ENCODE measurements at regions not wholly inside any gene's neighbourhood (a gene's known extent, or its start where the extent isn't known, plus 50 kb on each side); places are given as distances from the start of the nearest gene placed in this dataset.

DNA sequence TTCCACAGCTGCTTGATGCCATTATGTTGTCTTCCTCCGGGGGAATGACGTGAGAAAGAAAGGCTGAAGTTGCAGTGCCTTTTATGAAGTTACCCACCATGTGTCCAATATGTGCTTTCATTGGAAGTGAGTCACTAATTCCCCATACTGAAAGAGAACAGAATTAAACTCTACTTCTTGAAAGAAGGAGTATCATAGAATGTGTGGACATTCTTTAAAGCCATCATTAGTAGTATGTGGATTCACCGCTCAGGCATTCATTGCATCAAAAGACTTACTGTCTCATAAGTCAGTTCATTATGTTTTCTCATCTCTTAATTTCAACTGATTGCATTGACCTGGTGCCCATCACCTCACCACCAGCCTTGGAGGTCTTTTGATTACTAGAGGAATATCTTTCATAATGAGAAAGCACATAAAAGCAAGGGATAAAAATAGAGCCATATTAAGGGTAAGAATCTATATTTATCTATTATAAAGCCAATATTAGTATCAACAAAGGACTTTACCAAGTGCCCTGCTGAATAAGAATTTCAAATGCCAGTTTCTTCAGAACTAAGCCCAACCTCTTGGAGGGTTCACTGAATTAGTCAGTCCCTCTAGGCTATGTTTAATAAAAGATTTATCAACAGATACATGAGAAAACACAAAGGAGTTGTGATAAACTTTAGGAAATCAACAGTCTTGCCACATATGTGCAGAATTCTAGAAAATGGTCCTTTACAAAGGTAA lies 516.1 kb downstream of the NTRK2 start:
- POLR2A ChIA-PET (ENCODE audit: unreplicated experiment): no interaction called here
- no peaks in the 10 kb centered on the region for H4K20me1 ChIP-seq (ENCODE audit: insufficient read depth, low read length)

More for the DNA sequence above, 516.1 kb downstream of the NTRK2 start:
- Histone ChIP-seq H2BK15ac (ENCODE audit: low read depth, low read length) (no peak overlapping the region), H3K9ac (ENCODE audit: low read depth, low read length) (no peak overlapping the region), H2BK120ac (ENCODE audit: low read depth, low read length) (no peak overlapping the region), H2BK20ac (ENCODE audit: low read depth, low read length) (no peak overlapping the region), H3K14ac (replicated peaks; ENCODE audit: low read depth, low read length) (no peak overlapping the region), H3K27ac (ENCODE audit: insufficient read depth, low read length) (no peak overlapping the region), H3K4me3 (ENCODE audit: insufficient read depth, low read depth, low read length) (no peak overlapping the region), H3K4me2 (ENCODE audit: low read depth, low read length) (no peak overlapping the region), H3K4me1 (ENCODE audit: control insufficient read depth, insufficient read depth, low read length) (no peaks in the 10 kb centered on the region), H3K9me1 (ENCODE audit: insufficient read depth, low read length) (no peaks in the 10 kb centered on the region), H3K9me3 (ENCODE audit: control insufficient read depth, insufficient read depth, low read length) (peaks cover 9% of the 10 kb centered on the region), H3K4ac (ENCODE audit: low read depth, low read length) (no peak overlapping the region), H3K27me3 (ENCODE audit: control insufficient read depth, insufficient read depth, low read length) (no peaks in the 10 kb centered on the region), H2AK5ac (ENCODE audit: low read depth, low read length) (no peak overlapping the region), H2AFZ (replicated peaks; ENCODE audit: low read length, poor library complexity) (no peak overlapping the region), H4K8ac (ENCODE audit: low read depth in 2 of 2, low read length in 2 of 2) (no peak overlapping the region), H3K36me3 (ENCODE audit: control insufficient read depth, insufficient read depth, low read length) (no peaks in the 10 kb centered on the region), H4K91ac (ENCODE audit: insufficient read depth, low read depth, low read length) (no peak overlapping the region), H2AK9ac (replicated peaks; ENCODE audit: low read depth, low read length, poor library complexity) (no peak overlapping the region), H4K5ac (ENCODE audit: low read depth, low read length) (no peak overlapping the region), H3K18ac (ENCODE audit: low read depth, low read length) (no peak overlapping the region), H3K79me1 (ENCODE audit: low read depth in 1 of 2, low read length in 2 of 2) (no peaks in the 10 kb centered on the region), H3K23ac (ENCODE audit: low read depth, low read length) (no peak overlapping the region), H2BK5ac (ENCODE audit: low read depth, low read length, poor library complexity, severe bottlenecking) (no peak overlapping the region), H3K56ac (ENCODE audit: extremely low read depth, insufficient read depth, low read length) (no peak overlapping the region)
- dilution Hi-C loops (cut with HindIII; ENCODE audit: low sequenced_read_pairs, unreplicated experiment): no loop called here
- ATAC-seq (ENCODE audit: low read depth) (no peak), DNase-seq (no peak)
- no CpG with 5 or more reads among the region's 3 CpGs for WGBS, 2 experiments (ENCODE audit: extremely low coverage in 2 of 2, insufficient read length in 1 of 2)
- CTCF ChIA-PET: no interaction called here
- intact Hi-C loops (cut with micrococcal nuclease): no loop called here
- BruUV-seq (replicated peaks): no TSS peak
- in situ Hi-C loops (cut with MboI; ENCODE audit: low sequenced_read_pairs): no loop called here
- TF ChIP-seq MXI1 (IDR thresholded peaks at IDR 0.05; ENCODE audit: borderline replicate concordance, low read depth, low read length) (no peak), POLR2A (IDR thresholded peaks at IDR 0.05; ENCODE audit: low read depth, low read length) (no peak)
